ENCODE measurements at regions not wholly inside any gene's neighbourhood (a gene's known extent, or its start where the extent isn't known, plus 50 kb on each side); places are given as distances from the start of the nearest gene placed in this dataset.
"Not testable (repeated sequence)": the region's sequence is repeated elsewhere in the genome, so short reads cannot be mapped to it uniquely, and the experiment has no call there.

DNA sequence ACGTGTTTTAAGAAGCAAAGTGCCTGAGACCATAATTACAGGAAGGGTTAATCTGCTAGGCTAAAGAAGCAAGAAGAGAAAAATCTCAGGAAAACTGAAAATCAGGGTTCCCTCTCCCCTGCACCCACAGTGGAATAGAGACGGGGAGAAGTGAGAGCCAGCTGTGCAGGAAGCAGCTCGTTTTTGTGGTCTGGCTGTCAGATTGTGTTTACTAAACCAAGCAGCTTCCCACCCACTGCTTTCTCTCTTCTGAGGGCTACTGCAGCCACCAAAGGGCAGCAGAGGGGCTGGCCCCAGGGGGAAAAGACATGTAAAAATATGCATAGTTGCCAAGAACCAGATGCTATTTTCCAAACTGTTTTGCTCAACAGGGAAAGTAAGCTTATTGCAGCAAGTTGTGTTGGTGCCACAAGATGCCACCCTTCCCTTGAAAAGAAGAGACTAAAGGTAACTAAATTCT is 72.6 kb upstream of the THUMPD2 start:
- DNase-seq (ENCODE audit: extremely low read depth in 1 of 11, low read depth in 9 of 11, low spot score in 4 of 11) = peak in 5 of 11 donors; percentile 13 to 33 (median 29)

DNA sequence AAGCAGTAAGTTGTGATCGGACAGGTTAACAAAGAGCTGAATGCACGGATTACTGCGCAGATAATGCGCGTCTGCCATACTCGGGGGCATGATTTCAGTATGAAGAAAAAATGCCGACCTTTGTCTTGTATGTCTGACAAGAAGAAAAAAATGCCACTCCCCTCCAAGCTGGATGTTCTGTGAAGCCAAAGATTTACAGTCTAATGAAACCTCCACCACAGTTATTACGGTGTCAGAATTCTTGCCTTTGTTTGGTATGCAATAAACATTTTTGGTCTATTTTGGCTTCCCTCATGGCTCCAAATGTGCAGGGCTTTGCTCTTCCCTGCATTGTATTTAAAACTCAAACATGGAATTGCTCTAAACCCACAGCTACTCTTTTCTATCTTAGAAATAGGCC is 72.2 kb upstream of the THUMPD2 start:
- no peak for DNase-seq (ENCODE audit: extremely low read depth in 1 of 11, low read depth in 9 of 11, low spot score in 4 of 11)

DNA sequence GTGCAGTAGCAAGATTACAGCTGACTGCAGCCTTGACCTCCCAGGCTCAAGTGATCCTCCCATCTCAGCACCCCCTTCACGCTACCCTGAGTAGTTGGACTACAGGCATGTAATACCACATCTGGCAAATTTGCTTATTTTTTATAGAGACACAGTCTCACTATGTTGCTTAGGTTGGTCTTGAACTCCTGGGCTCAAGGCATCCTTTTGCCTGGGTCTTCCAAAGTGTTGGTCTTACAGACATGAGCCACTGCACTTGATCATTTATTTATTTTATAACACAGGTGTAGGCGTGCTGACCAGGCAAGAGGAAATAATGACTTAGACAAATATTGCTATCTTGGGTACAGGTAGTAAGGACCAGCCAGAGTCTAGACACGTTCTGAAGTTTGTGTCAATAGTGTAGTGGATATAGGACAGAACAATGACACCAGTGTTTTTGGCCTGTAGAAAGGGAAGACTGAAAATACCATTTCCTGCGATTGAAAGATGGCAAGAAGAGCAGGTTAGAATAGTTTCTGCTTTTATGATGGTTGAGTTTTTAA is 71.0 kb upstream of the THUMPD2 start:
- no peak for DNase-seq (ENCODE audit: extremely low read depth in 1 of 11, low read depth in 9 of 11, low spot score in 4 of 11)

DNA sequence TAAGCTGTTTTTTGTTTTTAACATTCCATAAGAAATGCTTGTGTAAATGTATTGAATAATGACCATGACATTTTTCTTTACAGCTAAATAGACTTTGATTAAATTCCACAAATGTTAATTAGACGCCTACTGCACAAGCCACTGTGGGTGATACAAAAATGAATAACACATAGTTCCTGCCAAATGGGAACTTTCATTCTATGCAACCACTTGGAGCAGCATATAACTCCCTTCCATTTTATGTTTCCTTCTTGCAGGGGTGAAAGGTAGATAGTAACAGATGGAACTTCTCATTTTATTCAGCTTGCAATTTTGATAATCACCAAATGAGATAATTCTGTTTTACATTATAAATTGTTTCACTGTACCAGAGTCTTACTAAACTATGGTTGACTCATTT is 70.0 kb upstream of the THUMPD2 start:
- DNase-seq (ENCODE audit: extremely low read depth in 1 of 11, low read depth in 9 of 11, low spot score in 4 of 11) = peak in 2 of 11 donors; percentile 20 to 36

DNA sequence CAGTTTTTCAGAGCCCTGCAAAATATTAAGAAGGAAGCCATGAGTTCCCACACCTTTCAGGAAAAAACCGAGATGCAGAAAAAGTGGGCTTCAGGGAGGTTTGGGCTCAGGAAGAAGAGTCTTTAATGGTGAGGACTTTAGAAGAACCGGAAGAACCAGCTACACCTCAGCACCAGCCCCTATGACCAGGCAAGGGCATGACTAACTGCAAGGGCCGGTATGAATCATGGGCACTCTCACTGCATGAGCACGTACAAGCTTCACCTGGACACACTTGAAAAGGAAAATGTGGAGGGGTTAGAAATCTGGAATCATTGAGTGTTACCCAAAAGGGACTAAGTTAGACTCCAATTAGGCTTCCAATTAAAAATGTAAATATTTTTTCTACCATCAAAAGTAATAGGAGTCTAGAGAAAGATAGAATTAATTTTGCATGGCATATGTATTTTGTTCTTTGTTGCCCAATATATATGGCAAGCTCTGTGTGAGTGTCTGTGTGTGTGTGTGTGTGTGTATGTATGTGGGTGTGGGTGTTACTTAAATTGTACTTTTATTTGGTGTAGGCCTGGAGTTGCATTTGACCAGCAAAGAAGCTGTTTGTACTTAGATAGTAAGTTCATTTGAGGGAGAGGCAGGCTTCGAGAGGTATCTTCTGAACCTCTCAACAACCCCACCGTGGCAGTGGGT is 66.5 kb upstream of the THUMPD2 start:
- DNase-seq (ENCODE audit: extremely low read depth in 1 of 11, low read depth in 9 of 11, low spot score in 4 of 11) = no peak

DNA sequence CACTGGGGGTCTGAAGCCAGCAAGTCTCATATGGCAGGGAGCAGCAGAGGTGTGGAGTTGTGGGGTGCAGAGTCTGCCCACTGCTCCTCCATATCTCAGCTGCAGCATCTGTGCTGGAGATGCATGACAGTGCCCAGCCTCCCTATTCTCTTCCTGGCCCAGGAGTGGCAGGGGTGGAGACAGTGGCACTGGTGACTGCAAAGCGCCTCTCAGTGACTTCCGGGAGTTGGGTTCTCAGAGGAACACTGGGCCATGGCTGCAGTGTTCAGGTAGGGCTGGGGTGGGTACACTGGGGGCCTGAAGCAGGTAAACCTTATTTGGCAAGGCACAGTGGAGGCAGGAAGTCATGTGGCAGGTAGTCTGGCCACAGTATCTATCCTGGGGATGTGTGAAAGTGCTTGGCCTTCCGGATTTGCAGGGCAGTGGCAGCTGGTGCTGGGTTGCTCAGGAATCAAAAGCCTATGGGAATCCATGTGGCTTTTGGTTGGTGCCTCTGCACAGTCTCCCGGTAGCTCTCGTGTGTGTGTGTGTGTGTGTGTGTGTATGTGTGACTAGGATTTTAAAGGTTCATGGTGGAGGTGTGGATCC is 60.3 kb upstream of the THUMPD2 start:
- DNase-seq (ENCODE audit: extremely low read depth in 1 of 11, low read depth in 9 of 11, low spot score in 4 of 11) = no peak

DNA sequence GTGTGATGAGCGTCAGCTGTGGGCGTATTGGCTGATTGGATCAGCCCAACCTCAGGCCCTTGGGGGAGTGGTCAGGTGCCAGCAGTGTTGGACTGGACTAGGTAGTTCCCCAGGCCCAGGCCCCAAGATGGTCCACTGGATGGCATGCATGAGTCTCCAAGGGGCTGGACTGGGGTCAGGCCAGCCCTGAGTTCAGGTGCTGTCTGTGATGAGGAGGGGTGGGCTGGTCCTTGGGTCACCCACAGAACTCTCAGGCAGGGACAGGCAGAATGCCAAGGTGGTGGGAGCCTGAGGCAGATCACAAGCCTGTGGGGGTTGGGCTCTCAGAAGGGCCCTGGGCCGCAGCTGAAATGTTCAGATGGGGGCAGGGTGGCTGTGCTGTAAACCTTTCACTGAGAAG is 59.5 kb upstream of the THUMPD2 start:
- DNase-seq (ENCODE audit: extremely low read depth in 1 of 11, low read depth in 9 of 11, low spot score in 4 of 11) = no peak

DNA sequence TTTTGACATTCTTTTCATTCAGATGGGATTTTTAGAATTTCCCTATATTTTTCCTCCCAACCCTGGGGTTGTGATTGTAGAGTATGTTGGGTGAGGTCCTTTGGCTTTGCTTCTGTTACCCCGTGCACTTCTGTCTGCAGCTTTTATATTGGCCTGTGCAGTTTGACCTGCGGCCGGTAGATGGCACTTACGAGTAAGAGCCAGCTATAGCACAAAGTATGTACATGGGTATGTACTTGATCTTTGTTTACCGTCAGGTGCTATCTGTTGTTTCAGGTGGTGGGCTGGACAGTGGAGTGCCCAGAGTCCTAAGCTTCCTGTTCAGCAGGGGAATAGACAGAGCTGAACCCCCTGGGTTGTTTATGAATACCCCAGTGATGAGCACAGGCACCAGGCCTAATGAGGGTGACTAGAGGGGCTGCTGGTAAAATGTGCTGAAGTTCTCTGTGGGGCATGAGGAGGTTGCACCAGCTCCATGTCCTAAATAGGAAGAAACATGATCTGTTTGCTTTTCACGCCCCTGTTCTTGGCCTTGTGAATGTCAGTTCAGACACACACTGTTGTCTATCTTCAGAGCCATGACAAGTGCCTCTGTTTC is 58.9 kb upstream of the THUMPD2 start:
- DNase-seq (ENCODE audit: extremely low read depth in 1 of 11, low read depth in 9 of 11, low spot score in 4 of 11) = no peak

DNA sequence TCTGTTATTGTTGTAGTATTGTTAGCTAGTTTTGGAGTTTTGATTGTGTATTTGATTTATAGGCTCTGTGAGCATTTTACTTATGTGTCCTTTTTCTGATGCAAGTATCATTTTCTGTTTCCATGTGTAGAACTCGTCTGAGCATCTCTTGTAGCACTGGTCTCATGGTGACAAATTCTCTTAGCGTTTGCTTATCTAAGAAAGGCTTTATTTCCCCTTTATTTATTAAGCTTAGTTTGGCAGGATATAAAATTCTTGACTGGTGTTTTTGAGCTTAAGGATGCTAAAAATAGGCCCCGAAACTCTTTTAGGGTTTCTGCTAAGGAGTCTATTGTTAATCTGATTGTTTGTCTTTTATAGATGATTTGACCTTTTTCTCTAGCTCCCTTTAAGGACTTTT is 57.6 kb upstream of the THUMPD2 start:
- no peak for DNase-seq (ENCODE audit: extremely low read depth in 1 of 11, low read depth in 9 of 11, low spot score in 4 of 11)

DNA sequence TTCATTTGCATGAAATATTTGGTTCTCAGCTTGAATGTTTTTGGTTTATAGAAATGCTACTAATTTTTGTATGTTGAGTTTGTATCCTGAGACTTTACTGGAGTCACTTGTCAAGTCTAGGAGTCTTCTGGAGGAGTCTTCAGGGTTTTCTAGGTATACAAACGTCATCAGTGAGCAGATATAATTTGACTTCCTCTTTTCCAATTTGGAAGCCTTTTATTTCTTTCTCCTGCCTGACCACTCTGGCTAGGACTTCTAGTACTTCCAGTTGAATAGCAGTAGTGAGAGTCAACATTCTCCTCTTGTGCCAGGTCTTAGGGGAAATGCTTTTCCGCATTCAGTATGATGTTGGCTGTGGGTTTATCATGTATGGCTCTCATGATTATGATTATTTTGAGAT is 55.4 kb upstream of the THUMPD2 start:
- DNase-seq (ENCODE audit: extremely low read depth in 1 of 11, low read depth in 9 of 11, low spot score in 4 of 11) = no peak

DNA sequence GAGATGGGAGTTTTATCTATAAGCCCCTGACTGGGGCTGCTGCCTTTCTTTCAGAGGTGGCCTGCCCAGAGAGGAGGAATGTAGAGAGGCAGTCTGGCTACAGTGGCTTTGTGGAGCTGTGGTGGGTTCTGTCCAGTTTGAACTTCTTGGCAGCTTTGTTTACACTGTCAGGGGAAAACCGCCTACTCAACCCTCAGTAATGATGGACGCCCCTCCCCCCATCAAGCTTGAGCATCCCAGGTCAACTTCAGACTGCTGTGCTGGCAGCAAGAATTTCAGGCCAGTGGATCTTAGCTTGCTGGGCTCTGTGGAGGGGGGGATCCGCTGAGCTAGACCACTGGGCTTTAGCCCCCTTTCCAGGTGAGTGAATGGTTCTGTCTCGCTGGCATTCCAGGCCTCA is 51.6 kb upstream of the THUMPD2 start:
- not testable (repeated sequence) for DNase-seq (ENCODE audit: extremely low read depth in 1 of 11, low read depth in 9 of 11, low spot score in 4 of 11)

All from renal cortex interstitium (tissue), 11 donors.